KMS-11 (cell line): ENCODE measurements at regions not wholly inside any gene's neighbourhood (a gene's known extent, or its start where the extent isn't known, plus 50 kb on each side); places are given as distances from the start of the nearest gene placed in this dataset.

ENCODE experiments used
- H2AFZ ChIP-seq: fragments of 200-600 bp; sonication (generic); 2 replicates; pipeline ENCODE4 v1.6.1; 2016; ENCODE audit warnings: antibody characterized with exemption, mixed run types, low read depth
- H3K27ac ChIP-seq: fragments of 200-600 bp; sonication (generic); 2 replicates; pipeline ENCODE4 v1.6.1; 2016; ENCODE audit warnings: mild to moderate bottlenecking, mixed run types
- H3K27me3 ChIP-seq: fragments of 200-600 bp; sonication (generic); 2 replicates; pipeline ENCODE4 v1.6.1; 2017; ENCODE audit warnings: mild to moderate bottlenecking, low read depth, mixed run types, moderate library complexity; ENCODE audit not compliant: insufficient read depth
- H3K36me3 ChIP-seq: fragments of 200-600 bp; sonication (generic); 2 replicates; pipeline ENCODE4 v1.6.1; 2017; ENCODE audit warnings: mild to moderate bottlenecking, mixed run types; ENCODE audit not compliant: insufficient read depth
- H3K4me1 ChIP-seq: fragments of 200-600 bp; sonication (generic); 2 replicates; pipeline ENCODE4 v1.6.1; 2016; ENCODE audit warnings: mild to moderate bottlenecking, low read depth, mixed run types; ENCODE audit not compliant: poor library complexity, severe bottlenecking
- H3K4me2 ChIP-seq: fragments of 200-600 bp; sonication (generic); 2 replicates; pipeline ENCODE4 v1.7.0; 2016; ENCODE audit warnings: mild to moderate bottlenecking, mixed run types
- H3K4me3 ChIP-seq: fragments of 200-600 bp; sonication (generic); IDR thresholded peaks from 2 replicates; pipeline ENCODE4 v1.6.1; 2017; ENCODE audit warnings: low read depth, low read length, mixed read lengths; ENCODE audit not compliant: insufficient read depth
- H3K79me2 ChIP-seq: fragments of 200-600 bp; sonication (generic); 2 replicates; pipeline ENCODE4 v1.6.1; 2016; ENCODE audit warnings: low read depth, mixed run types; ENCODE audit not compliant: insufficient read depth
- H3K9ac ChIP-seq: fragments of 200-600 bp; sonication (generic); 2 replicates; pipeline ENCODE4 v1.6.1; 2016; ENCODE audit warnings: mild to moderate bottlenecking, mixed run types
- H4K20me1 ChIP-seq: fragments of 200-600 bp; sonication (generic); 2 replicates; pipeline ENCODE4 v1.6.1; 2016; ENCODE audit warnings: mild to moderate bottlenecking, mixed run types; ENCODE audit not compliant: insufficient read depth
- CTCF ChIP-seq: fragments of 200-600 bp; sonication (generic); conservative IDR thresholded peaks from 2 replicates; pipeline ENCODE4 v1.6.1; 2017; ENCODE audit warnings: low read depth, mild to moderate bottlenecking, antibody characterized with exemption, low read length, moderate library complexity, mixed read lengths

DNA sequence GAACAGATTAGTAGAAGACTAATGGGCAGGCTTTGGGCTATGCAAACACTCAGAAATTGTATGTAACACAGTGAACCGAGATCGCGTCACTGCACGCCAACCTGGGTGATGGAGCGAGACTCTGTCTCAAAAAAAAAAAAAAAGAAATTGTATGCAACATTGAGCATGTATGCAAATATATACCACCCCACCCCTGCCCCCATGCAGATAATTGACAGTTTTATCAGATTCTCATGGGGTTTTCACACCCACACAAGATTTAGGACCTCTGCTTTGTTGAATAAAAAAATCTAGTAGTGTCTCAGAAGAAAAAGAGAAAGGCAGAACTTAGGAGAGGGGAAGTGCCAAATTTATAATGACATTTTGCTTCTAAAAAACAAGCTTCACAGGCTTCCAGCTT lies 131.6 kb upstream of the FN1 start:
- no peak overlapping the region for H3K4me2 ChIP-seq
- no peak for TF ChIP-seq CTCF
- H3K79me2 ChIP-seq: no peaks in the 10 kb centered on the region
- H3K27ac ChIP-seq: no peak overlapping the region
- H3K4me3 ChIP-seq: no peak overlapping the region
- H3K4me1 ChIP-seq: no peaks in the 10 kb centered on the region
- H3K36me3 ChIP-seq: no peaks in the 10 kb centered on the region
- H2AFZ ChIP-seq: no peak overlapping the region
- no peaks in the 10 kb centered on the region for H4K20me1 ChIP-seq
- no peak overlapping the region for H3K9ac ChIP-seq
- H3K27me3 ChIP-seq: no peaks in the 10 kb centered on the region

GRCh38 chr2:215565897-215566296 lies 130.0 kb upstream of the FN1 start:
- Histone ChIP-seq H3K36me3 (no peaks in the 10 kb centered on the region), H4K20me1 (no peaks in the 10 kb centered on the region), H3K4me1 (no peaks in the 10 kb centered on the region), H2AFZ (no peak overlapping the region), H3K4me3 (no peak overlapping the region), H3K79me2 (no peaks in the 10 kb centered on the region), H3K4me2 (no peak overlapping the region), H3K9ac (no peak overlapping the region), H3K27me3 (no peaks in the 10 kb centered on the region), H3K27ac (no peak overlapping the region)
- TF ChIP-seq CTCF: no peak

GRCh38 chr2:215557701-215558100 lies 121.8 kb upstream of the FN1 start:
- no peaks in the 10 kb centered on the region for H4K20me1 ChIP-seq
- H3K79me2 ChIP-seq: no peaks in the 10 kb centered on the region
- H3K27ac ChIP-seq: no peak overlapping the region
- H3K4me2 ChIP-seq: no peak overlapping the region
- no peak for TF ChIP-seq CTCF
- no peak overlapping the region for H3K4me3 ChIP-seq
- H3K4me1 ChIP-seq: no peaks in the 10 kb centered on the region
- no peaks in the 10 kb centered on the region for H3K27me3 ChIP-seq
- H3K9ac ChIP-seq: no peak overlapping the region
- H3K36me3 ChIP-seq: no peaks in the 10 kb centered on the region
- no peak overlapping the region for H2AFZ ChIP-seq

DNA sequence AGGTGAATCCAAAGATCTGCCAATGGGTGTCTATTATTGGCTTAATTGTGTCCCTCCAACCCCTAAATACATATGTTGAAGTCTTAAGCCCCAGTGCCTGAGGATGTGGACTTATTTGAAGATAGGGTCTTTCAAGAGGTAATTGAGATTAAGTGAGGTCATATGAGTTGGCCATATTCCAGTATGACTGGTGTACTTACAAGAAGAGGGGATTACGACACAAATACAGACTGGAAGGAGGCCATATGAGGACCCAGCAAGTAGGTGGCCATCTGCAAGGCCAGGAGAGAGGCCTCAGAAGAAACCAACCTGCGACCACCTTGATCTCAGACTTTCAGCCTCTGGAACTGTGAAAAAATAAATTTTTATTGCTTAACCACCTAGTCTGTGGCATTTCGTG lies 121.1 kb upstream of the FN1 start:
- Histone ChIP-seq H3K4me3 (no peak overlapping the region), H3K4me1 (no peaks in the 10 kb centered on the region), H3K4me2 (no peak overlapping the region), H4K20me1 (no peaks in the 10 kb centered on the region), H3K79me2 (no peaks in the 10 kb centered on the region), H2AFZ (no peak overlapping the region), H3K27ac (no peak overlapping the region), H3K27me3 (no peaks in the 10 kb centered on the region), H3K9ac (no peak overlapping the region), H3K36me3 (no peaks in the 10 kb centered on the region)
- no peak for TF ChIP-seq CTCF
